NCI-H345 (cell line): ENCODE measurements at regions not wholly inside any gene's neighbourhood (a gene's known extent, or its start where the extent isn't known, plus 50 kb on each side); places are given as distances from the start of the nearest gene placed in this dataset.
"Not testable (repeated sequence)": the region's sequence is repeated elsewhere in the genome, so short reads cannot be mapped to it uniquely, and the experiment has no call there.

ENCODE experiments used
- DNase-seq: peaks from one replicate; lab custom pipeline; 2025; lab: John Stamatoyannopoulos, UW

GRCh38 chr14:105752420-105752819 is 226.0 kb downstream of the TMEM121 start:
- not testable (repeated sequence) for DNase-seq

GRCh38 chr14:105760691-105761344 is 234.4 kb downstream of the TMEM121 start:
- no peak for DNase-seq

- not testable (repeated sequence) for DNase-seq
Observed at GRCh38 chr14:105761345-105761740, 235.0 kb downstream of the TMEM121 start.

- no peak for DNase-seq
Observed at GRCh38 chr14:105761842-105762241, 235.5 kb downstream of the TMEM121 start.

GRCh38 chr14:105762262-105762661 is 235.9 kb downstream of the TMEM121 start:
- not testable (repeated sequence) for DNase-seq

- not testable (repeated sequence) for DNase-seq
Observed at GRCh38 chr14:105764254-105764901, 238.0 kb downstream of the TMEM121 start.

- not testable (repeated sequence) for DNase-seq
Observed at GRCh38 chr14:105765072-105765825, 238.9 kb downstream of the TMEM121 start.

GRCh38 chr14:105765893-105766614 is 239.7 kb downstream of the TMEM121 start:
- DNase-seq, result no peak

- DNase-seq, result no peak
Observed at GRCh38 chr14:105767315-105767714, 240.9 kb downstream of the TMEM121 start.

GRCh38 chr14:105768039-105768438 is 241.7 kb downstream of the TMEM121 start:
- not testable (repeated sequence) for DNase-seq

GRCh38 chr14:105769061-105769730 is 242.8 kb downstream of the TMEM121 start:
- not testable (repeated sequence) for DNase-seq

GRCh38 chr14:105770619-105771216 is 244.3 kb downstream of the TMEM121 start:
- not testable (repeated sequence) for DNase-seq

GRCh38 chr14:105771261-105772226 is 245.2 kb downstream of the TMEM121 start:
- not testable (repeated sequence) for DNase-seq

- DNase-seq, result not testable (repeated sequence)
Observed at GRCh38 chr14:105772710-105773250, 246.4 kb downstream of the TMEM121 start.

GRCh38 chr14:105773584-105773983 is 247.2 kb downstream of the TMEM121 start:
- DNase-seq, result no peak

GRCh38 chr14:105774001-105774400 is 247.6 kb downstream of the TMEM121 start:
- no peak for DNase-seq

- DNase-seq, result not testable (repeated sequence)
Observed at GRCh38 chr14:105774585-105775348, 248.4 kb downstream of the TMEM121 start.

- not testable (repeated sequence) for DNase-seq
Observed at GRCh38 chr14:105775349-105775923, 249.1 kb downstream of the TMEM121 start.
